ENCODE measurements at regions not wholly inside any gene's neighbourhood (a gene's known extent, or its start where the extent isn't known, plus 50 kb on each side); places are given as distances from the start of the nearest gene placed in this dataset.

- no peak overlapping the region for H3K27ac ChIP-seq (replicated peaks)
- H3K27me3 ChIP-seq (ENCODE audit: insufficient read depth, poor library complexity, severe bottlenecking) = no peaks in the 10 kb centered on the region
- no peak for TF ChIP-seq POLR2AphosphoS5 (IDR thresholded peaks at IDR 0.05; ENCODE audit: low read depth)
- no peak for TF ChIP-seq REST (IDR thresholded peaks at IDR 0.05; ENCODE audit: insufficient replicate concordance, low read depth)
- no peak overlapping the region for H3K4me3 ChIP-seq (replicated peaks; ENCODE audit: insufficient read depth, low read length)
- no peak for DNase-seq (ENCODE audit: low read depth in 1 of 2, low spot score in 1 of 2)
Measured at GRCh38 chr6:90715093-90715655, 128.3 kb upstream of the MAP3K7 start.

- DNase-seq (ENCODE audit: low read depth in 1 of 2, low spot score in 1 of 2) = no peak
- Histone ChIP-seq H3K27me3 (ENCODE audit: insufficient read depth, poor library complexity, severe bottlenecking) (no peaks in the 10 kb centered on the region), H3K27ac (replicated peaks) (no peak overlapping the region), H3K4me3 (replicated peaks; ENCODE audit: insufficient read depth, low read length) (no peak overlapping the region)
- TF ChIP-seq REST (IDR thresholded peaks at IDR 0.05; ENCODE audit: insufficient replicate concordance, low read depth) = no peak
- TF ChIP-seq GABPA (IDR thresholded peaks at IDR 0.05; ENCODE audit: low read depth) = no peak
- TF ChIP-seq SPI1 (IDR thresholded peaks at IDR 0.05; ENCODE audit: borderline replicate concordance, low read depth) = no peak
- no peak for TF ChIP-seq POLR2AphosphoS5 (IDR thresholded peaks at IDR 0.05; ENCODE audit: low read depth)
- TF ChIP-seq CTCF (IDR thresholded peaks at IDR 0.05; ENCODE audit: insufficient read depth, low read length) = no peak
Measured at GRCh38 chr6:90714319-90714718, 127.4 kb upstream of the MAP3K7 start.

- DNase-seq (ENCODE audit: low read depth in 1 of 2, low spot score in 1 of 2) = no peak
- no peak overlapping the region for H3K27ac ChIP-seq (replicated peaks)
- no peak overlapping the region for H3K4me3 ChIP-seq (replicated peaks; ENCODE audit: insufficient read depth, low read length)
- TF ChIP-seq SPI1 (IDR thresholded peaks at IDR 0.05; ENCODE audit: borderline replicate concordance, low read depth) (no peak), POLR2AphosphoS5 (IDR thresholded peaks at IDR 0.05; ENCODE audit: low read depth) (no peak), CTCF (IDR thresholded peaks at IDR 0.05; ENCODE audit: insufficient read depth, low read length) (no peak), REST (IDR thresholded peaks at IDR 0.05; ENCODE audit: insufficient replicate concordance, low read depth) (no peak), GABPA (IDR thresholded peaks at IDR 0.05; ENCODE audit: low read depth) (no peak)
- H3K27me3 ChIP-seq (ENCODE audit: insufficient read depth, poor library complexity, severe bottlenecking) = no peaks in the 10 kb centered on the region
Measured at GRCh38 chr6:90712114-90712513, 125.2 kb upstream of the MAP3K7 start.
